Right atrium auricular region (tissue), 2 donors: ENCODE measurements at regions not wholly inside any gene's neighbourhood (a gene's known extent, or its start where the extent isn't known, plus 50 kb on each side); places are given as distances from the start of the nearest gene placed in this dataset.

Source experiments
- DNase-seq: peaks from one replicate; pipeline ENCODE4 v3.0.0-alpha.2; 2019; ENCODE audit warnings: low spot score
- H3K27ac ChIP-seq, 2 donors: fragments of 200-600 bp; sonication (generic); 1 replicate in 1 of 2; 2 replicates in 1 of 2; pipeline ENCODE4 v1.5.1; 2016 to 2019
- H3K27me3 ChIP-seq, 2 donors: fragments of 200-600 bp; sonication (generic); one replicate each; pipeline versions ENCODE4 v1.5.1 to v1.6.0; 2017 to 2019
- H3K36me3 ChIP-seq: fragments of 200-600 bp; sonication (generic); one replicate; pipeline ENCODE4 v1.5.1; 2016
- H3K4me1 ChIP-seq, 2 donors: fragments of 200-600 bp; sonication (generic); one replicate each; pipeline versions ENCODE4 v1.5.1 to v1.6.0; 2017 to 2019
- H3K4me3 ChIP-seq, 2 donors: fragments of 200-600 bp; sonication (generic); 1 replicate in 1 of 2; 2 replicates in 1 of 2; pipeline ENCODE4 v1.5.1; 2017 to 2019; ENCODE audit warnings: mild to moderate bottlenecking in 1 of 2, moderate library complexity in 1 of 2
- H3K9me3 ChIP-seq, 2 donors: fragments of 200-600 bp; sonication (generic); one replicate each; pipeline ENCODE4 v1.5.1; 2019
- CTCF ChIP-seq, 2 donors: fragments of 200-600 bp; sonication (generic); IDR thresholded peaks; one replicate each; pipeline ENCODE4 v1.5.1; 2019; ENCODE audit warnings: antibody characterized with exemption in 2 of 2

- peaks cover 0 to 19% of the 10 kb centered on the region in 2 donors for H3K4me1 ChIP-seq
- DNase-seq: no peak
- H3K4me3 ChIP-seq: no peak overlapping the region
- H3K9me3 ChIP-seq: no peaks in the 10 kb centered on the region
- no peaks in the 10 kb centered on the region for H3K36me3 ChIP-seq
- H3K27ac ChIP-seq: no peak overlapping the region
- H3K27me3 ChIP-seq: no peaks in the 10 kb centered on the region
- no peak for TF ChIP-seq CTCF (IDR thresholded peaks at IDR 0.05)
Observed at GRCh38 chr2:120894966-120895365, 159.3 kb downstream of the GLI2 start.

GRCh38 chr2:120896126-120896525 is 160.5 kb downstream of the GLI2 start:
- Histone ChIP-seq H3K9me3 (no peaks in the 10 kb centered on the region), H3K36me3 (no peaks in the 10 kb centered on the region), H3K4me3 (no peak overlapping the region), H3K4me1 (peaks cover 0 to 19% of the 10 kb centered on the region in 2 donors), H3K27me3 (no peaks in the 10 kb centered on the region), H3K27ac (no peak overlapping the region)
- DNase-seq: no peak
- no peak for TF ChIP-seq CTCF (IDR thresholded peaks at IDR 0.05)

- Histone ChIP-seq H3K9me3 (no peaks in the 10 kb centered on the region), H3K27ac (no peak overlapping the region), H3K4me3 (no peak overlapping the region), H3K36me3 (no peaks in the 10 kb centered on the region), H3K4me1 (peaks cover 0 to 19% of the 10 kb centered on the region in 2 donors), H3K27me3 (no peaks in the 10 kb centered on the region)
- no peak for DNase-seq
- no peak for TF ChIP-seq CTCF (IDR thresholded peaks at IDR 0.05)
Observed at GRCh38 chr2:120896901-120897300, 161.2 kb downstream of the GLI2 start.

GRCh38 chr2:120897399-120897798 is 161.7 kb downstream of the GLI2 start:
- Histone ChIP-seq H3K9me3 (no peaks in the 10 kb centered on the region), H3K27me3 (no peaks in the 10 kb centered on the region), H3K36me3 (no peaks in the 10 kb centered on the region), H3K27ac (no peak overlapping the region), H3K4me3 (no peak overlapping the region), H3K4me1 (peaks cover 0 to 19% of the 10 kb centered on the region in 2 donors)
- no peak for TF ChIP-seq CTCF (IDR thresholded peaks at IDR 0.05)
- DNase-seq: no peak

GRCh38 chr2:120898496-120898895 is 162.8 kb downstream of the GLI2 start:
- Histone ChIP-seq H3K27ac (no peak overlapping the region), H3K27me3 (no peaks in the 10 kb centered on the region), H3K4me1 (peaks cover 0 to 9% of the 10 kb centered on the region in 2 donors), H3K9me3 (no peaks in the 10 kb centered on the region), H3K36me3 (no peaks in the 10 kb centered on the region), H3K4me3 (no peak overlapping the region)
- no peak for DNase-seq
- no peak for TF ChIP-seq CTCF (IDR thresholded peaks at IDR 0.05)

GRCh38 chr2:120898961-120899750 is 163.5 kb downstream of the GLI2 start:
- Histone ChIP-seq H3K27me3 (no peaks in the 10 kb centered on the region), H3K27ac (no peak overlapping the region), H3K4me1 (peaks cover 0 to 7% of the 10 kb centered on the region in 2 donors), H3K4me3 (no peak overlapping the region), H3K36me3 (no peaks in the 10 kb centered on the region), H3K9me3 (no peaks in the 10 kb centered on the region)
- no peak for DNase-seq
- no peak for TF ChIP-seq CTCF (IDR thresholded peaks at IDR 0.05)
